ENCODE measurements at regions not wholly inside any gene's neighbourhood (a gene's known extent, or its start where the extent isn't known, plus 50 kb on each side); places are given as distances from the start of the nearest gene placed in this dataset.

GRCh38 chr18:7173216-7173615, 55.6 kb upstream of the LAMA1 start:
- TF ChIP-seq POLR2A (IDR thresholded peaks at IDR 0.05) (no peak), EP300 (IDR thresholded peaks at IDR 0.05) (no peak), CTCF (IDR thresholded peaks at IDR 0.05) (no peak), POLR2AphosphoS5 (IDR thresholded peaks at IDR 0.05) (no peak)

Measured in gastroesophageal sphincter (tissue), 3 donors.